ENCODE measurements at regions not wholly inside any gene's neighbourhood (a gene's known extent, or its start where the extent isn't known, plus 50 kb on each side); places are given as distances from the start of the nearest gene placed in this dataset.

DNA sequence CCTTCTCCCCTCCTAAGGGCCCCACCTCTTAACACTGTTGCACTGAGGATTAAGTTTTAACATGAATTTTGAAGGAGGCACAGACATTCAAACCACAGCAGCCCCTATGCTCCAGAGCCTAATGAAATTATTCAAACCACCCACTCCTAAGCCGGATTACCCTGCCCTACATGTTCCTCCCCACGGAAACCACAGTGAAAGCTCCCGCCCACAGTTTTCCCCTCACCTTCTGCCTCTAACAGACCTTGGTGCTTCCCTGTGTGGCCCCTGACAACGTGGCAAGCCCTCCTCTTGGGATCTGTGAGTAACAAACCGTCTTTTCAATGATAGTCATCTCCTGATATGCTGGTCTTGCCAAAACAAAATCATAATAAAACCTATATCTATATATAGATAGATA lies 74.8 kb downstream of the RIN2 start:
- DNase-seq (ENCODE audit: low spot score in 2 of 2): no peak
- WGBS: 74% methylated on average over 5 of the region's 5 CpGs
- Histone ChIP-seq H3K27me3 (no peaks in the 10 kb centered on the region), H3K27ac (no peak overlapping the region), H3K9me3 (no peaks in the 10 kb centered on the region), H3K36me3 (no peaks in the 10 kb centered on the region), H3K4me3 (no peak overlapping the region), H3K4me1 (no peaks in the 10 kb centered on the region)
- TF ChIP-seq POLR2A (IDR thresholded peaks at IDR 0.05): no peak

- TF ChIP-seq POLR2A (IDR thresholded peaks at IDR 0.05) (no peak), POLR2AphosphoS5 (IDR thresholded peaks at IDR 0.05) (no peak), EP300 (IDR thresholded peaks at IDR 0.05) (no peak)
- TF ChIP-seq, protein P1, sequence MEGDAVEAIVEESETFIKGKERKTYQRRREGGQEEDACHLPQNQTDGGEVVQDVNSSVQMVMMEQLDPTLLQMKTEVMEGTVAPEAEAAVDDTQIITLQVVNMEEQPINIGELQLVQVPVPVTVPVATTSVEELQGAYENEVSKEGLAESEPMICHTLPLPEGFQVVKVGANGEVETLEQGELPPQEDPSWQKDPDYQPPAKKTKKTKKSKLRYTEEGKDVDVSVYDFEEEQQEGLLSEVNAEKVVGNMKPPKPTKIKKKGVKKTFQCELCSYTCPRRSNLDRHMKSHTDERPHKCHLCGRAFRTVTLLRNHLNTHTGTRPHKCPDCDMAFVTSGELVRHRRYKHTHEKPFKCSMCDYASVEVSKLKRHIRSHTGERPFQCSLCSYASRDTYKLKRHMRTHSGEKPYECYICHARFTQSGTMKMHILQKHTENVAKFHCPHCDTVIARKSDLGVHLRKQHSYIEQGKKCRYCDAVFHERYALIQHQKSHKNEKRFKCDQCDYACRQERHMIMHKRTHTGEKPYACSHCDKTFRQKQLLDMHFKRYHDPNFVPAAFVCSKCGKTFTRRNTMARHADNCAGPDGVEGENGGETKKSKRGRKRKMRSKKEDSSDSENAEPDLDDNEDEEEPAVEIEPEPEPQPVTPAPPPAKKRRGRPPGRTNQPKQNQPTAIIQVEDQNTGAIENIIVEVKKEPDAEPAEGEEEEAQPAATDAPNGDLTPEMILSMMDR (IDR thresholded peaks at IDR 0.05): no peak
- no peak for DNase-seq (ENCODE audit: low spot score in 2 of 2)
- Histone ChIP-seq H3K36me3 (no peaks in the 10 kb centered on the region), H3K4me1 (peaks cover under 1% of the 10 kb centered on the region), H3K27me3 (no peaks in the 10 kb centered on the region), H3K4me3 (no peak overlapping the region), H3K9me3 (no peaks in the 10 kb centered on the region), H3K27ac (no peak overlapping the region)
- WGBS: 88% methylated on average over 6 of the region's 6 CpGs
Measured at GRCh38 chr20:19833395-19833794, 75.3 kb downstream of the RIN2 start.

- peaks cover 4% of the 10 kb centered on the region for H3K4me1 ChIP-seq
- no peak overlapping the region for H3K27ac ChIP-seq
- no peaks in the 10 kb centered on the region for H3K27me3 ChIP-seq
- H3K4me3 ChIP-seq: no peak overlapping the region
- 89% methylated on average over 4 of the region's 4 CpGs for WGBS
- TF ChIP-seq POLR2A (IDR thresholded peaks at IDR 0.05) (no peak), EP300 (IDR thresholded peaks at IDR 0.05) (no peak), POLR2AphosphoS5 (IDR thresholded peaks at IDR 0.05) (no peak)
- TF ChIP-seq, protein P1 (IDR thresholded peaks at IDR 0.05): no peak
- no peaks in the 10 kb centered on the region for H3K36me3 ChIP-seq
- DNase-seq (ENCODE audit: low spot score in 2 of 2): no peak
- H3K9me3 ChIP-seq: no peaks in the 10 kb centered on the region
Measured at GRCh38 chr20:19834287-19834686, 76.2 kb downstream of the RIN2 start.

DNA sequence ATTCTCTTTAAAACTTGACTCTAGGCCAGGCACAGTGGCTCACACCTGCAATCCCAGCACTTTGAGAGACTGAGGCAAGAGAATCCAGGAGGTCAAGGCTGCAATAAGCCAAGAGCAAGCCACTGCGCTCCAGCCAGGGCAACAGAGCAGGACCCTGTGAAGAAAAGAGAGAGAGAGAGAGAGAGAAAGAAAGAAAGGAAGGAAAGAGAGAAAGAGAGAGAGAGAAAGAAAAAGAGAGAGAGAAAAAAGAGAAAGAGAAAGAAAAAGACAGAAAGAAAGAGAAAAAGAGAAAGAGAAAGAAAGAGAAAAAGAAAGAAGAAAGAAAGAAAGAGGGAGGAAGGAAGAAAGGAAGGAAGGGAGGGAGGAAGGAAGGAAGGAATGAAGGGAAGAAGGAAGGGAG lies 76.7 kb downstream of the RIN2 start:
- H3K4me1 ChIP-seq: peaks cover 4% of the 10 kb centered on the region
- no peaks in the 10 kb centered on the region for H3K9me3 ChIP-seq
- no peak for TF ChIP-seq EP300 (IDR thresholded peaks at IDR 0.05)
- TF ChIP-seq POLR2A (IDR thresholded peaks at IDR 0.05): no peak
- TF ChIP-seq POLR2AphosphoS5 (IDR thresholded peaks at IDR 0.05): no peak
- TF ChIP-seq, protein P1 (IDR thresholded peaks at IDR 0.05): no peak
- no peaks in the 10 kb centered on the region for H3K27me3 ChIP-seq
- DNase-seq (ENCODE audit: low spot score in 2 of 2): no peak
- H3K36me3 ChIP-seq: no peaks in the 10 kb centered on the region
- 95% methylated on average over 1 of the region's 1 CpG for WGBS
- no peak overlapping the region for H3K4me3 ChIP-seq
- H3K27ac ChIP-seq: no peak overlapping the region

- Histone ChIP-seq H3K27me3 (no peaks in the 10 kb centered on the region), H3K9me3 (no peaks in the 10 kb centered on the region)
- 68% methylated on average over 9 of the region's 9 CpGs for whole genome bisulfite sequencing
Measured at GRCh38 chr20:19835533-19836222, 77.6 kb downstream of the RIN2 start.

More at GRCh38 chr20:19835533-19836222, 77.6 kb downstream of the RIN2 start:
- TF ChIP-seq, protein P1 (IDR thresholded peaks at IDR 0.05): no peak
- no peak for TF ChIP-seq POLR2A (IDR thresholded peaks at IDR 0.05)
- Histone ChIP-seq H3K27ac (no peak overlapping the region), H3K36me3 (no peaks in the 10 kb centered on the region), H3K4me3 (no peak overlapping the region), H3K4me1 (peaks cover 4% of the 10 kb centered on the region)
- DNase-seq (ENCODE audit: low spot score in 2 of 2): no peak
